GM23338 (cell line): ENCODE measurements at regions not wholly inside any gene's neighbourhood (a gene's known extent, or its start where the extent isn't known, plus 50 kb on each side); places are given as distances from the start of the nearest gene placed in this dataset.

ENCODE experiments used
- ATAC-seq: fragments of 200-7000 bp; cut with Tn5 transposase; 3 replicates; pipeline ENCODE4 v1.9.1; 2020
- DNase-seq: peaks from one replicate; pipeline ENCODE4 v3.0.0-alpha.2; 2015; ENCODE audit warnings: low spot score
- H2AFZ ChIP-seq: fragments of 200-600 bp; sonication (generic); 2 replicates; pipeline ENCODE4 v1.8.0; 2016; ENCODE audit warnings: antibody characterized with exemption, mild to moderate bottlenecking, moderate library complexity
- H3F3A ChIP-seq: fragments of 200-600 bp; sonication (generic); replicated peaks from 2 replicates; pipeline ENCODE4 v1.8.0; 2017; ENCODE audit warnings: antibody characterized with exemption, mixed run types, low read depth
- H3K27ac ChIP-seq: fragments of 200-600 bp; sonication (generic); 2 replicates; pipeline ENCODE4 v1.6.1; 2016; ENCODE audit warnings: low read depth
- H3K27me3 ChIP-seq: fragments of 200-600 bp; sonication (generic); 2 replicates; pipeline ENCODE4 v1.8.0; 2016; ENCODE audit warnings: mild to moderate bottlenecking, mixed run types, moderate library complexity; ENCODE audit not compliant: insufficient read depth
- H3K36me3 ChIP-seq: fragments of 200-600 bp; sonication (generic); 2 replicates; pipeline ENCODE4 v1.8.0; 2016; ENCODE audit warnings: mild to moderate bottlenecking; ENCODE audit not compliant: insufficient read depth
- H3K4me1 ChIP-seq: fragments of 200-600 bp; sonication (generic); 2 replicates; pipeline ENCODE4 v1.8.0; 2016; ENCODE audit warnings: mild to moderate bottlenecking, moderate library complexity; ENCODE audit not compliant: insufficient read depth
- H3K4me2 ChIP-seq: fragments of 200-600 bp; sonication (generic); 2 replicates; pipeline ENCODE4 v1.7.1; 2017; ENCODE audit warnings: mixed run types
- H3K4me3 ChIP-seq: fragments of 200-600 bp; sonication (generic); 2 replicates; pipeline ENCODE4 v1.6.1; 2016; ENCODE audit warnings: mixed run types
- H3K79me2 ChIP-seq: fragments of 200-600 bp; sonication (generic); replicated peaks from 2 replicates; pipeline ENCODE4 v1.8.0; 2017; ENCODE audit warnings: mild to moderate bottlenecking; ENCODE audit not compliant: insufficient read depth
- H3K9me2 ChIP-seq: fragments of 200-600 bp; sonication (generic); 2 replicates; pipeline ENCODE4 v1.8.0; 2017; ENCODE audit not compliant: insufficient read depth
- H4K20me1 ChIP-seq: fragments of 200-600 bp; sonication (generic); replicated peaks from 2 replicates; pipeline ENCODE4 v1.8.0; 2017; ENCODE audit warnings: mild to moderate bottlenecking; ENCODE audit not compliant: insufficient read depth
- H3K27ac Mint-ChIP-seq: 2 replicates; pipeline ENCODE4 v1.8.0; 2020; ENCODE audit warnings: inconsistent platforms, mild to moderate bottlenecking, moderate library complexity, mixed read lengths
- H3K27me3 Mint-ChIP-seq: 3 replicates; pipeline ENCODE4 v1.8.0; 2022; ENCODE audit warnings: low read depth, mild to moderate bottlenecking, moderate library complexity, mixed read lengths, inconsistent platforms; ENCODE audit not compliant: insufficient read depth, poor library complexity
- H3K36me3 Mint-ChIP-seq: 3 replicates; pipeline ENCODE4 v1.8.0; 2021; ENCODE audit warnings: low read depth, mild to moderate bottlenecking, inconsistent platforms, moderate library complexity, mixed read lengths
- H3K4me1 Mint-ChIP-seq: 3 replicates; pipeline ENCODE4 v1.8.0; 2020; ENCODE audit warnings: mild to moderate bottlenecking, inconsistent platforms, mixed read lengths
- H3K4me3 Mint-ChIP-seq: 3 replicates; pipeline ENCODE4 v1.8.0; 2021; ENCODE audit warnings: moderate library complexity, mild to moderate bottlenecking, inconsistent platforms, mixed read lengths
- H3K9me3 Mint-ChIP-seq: 3 replicates; pipeline ENCODE4 v1.8.0; 2020; ENCODE audit warnings: moderate library complexity, mild to moderate bottlenecking, inconsistent platforms, mixed read lengths
- CREB1 ChIP-seq: fragments of 250-450 bp; sonication (Bioruptor Pico); IDR thresholded peaks from 2 replicates; pipeline ENCODE4 v1.5.0; 2020; ENCODE audit warnings: low read depth, mild to moderate bottlenecking, moderate library complexity
- EZH2 ChIP-seq: fragments of 200-600 bp; sonication (generic); IDR thresholded peaks from one replicate; pipeline ENCODE4 v1.8.0; 2017; ENCODE audit warnings: antibody characterized with exemption, mild to moderate bottlenecking, low read depth; ENCODE audit not compliant: unreplicated experiment
- EZH2phosphoT487 ChIP-seq: fragments of 200-600 bp; sonication (generic); IDR thresholded peaks from one replicate; pipeline ENCODE4 v1.8.1; 2018; ENCODE audit warnings: antibody characterized with exemption; ENCODE audit not compliant: unreplicated experiment
- JUNB ChIP-seq: IDR thresholded peaks from one replicate; pipeline ENCODE4 v1.6.1; 2016; ENCODE audit warnings: antibody characterized with exemption; ENCODE audit not compliant: unreplicated experiment
- NANOG ChIP-seq: IDR thresholded peaks from 2 replicates; pipeline ENCODE4 v1.6.1; 2016; ENCODE audit warnings: antibody characterized with exemption, borderline replicate concordance
- POLR2AphosphoS5 ChIP-seq: IDR thresholded peaks from 2 replicates; pipeline ENCODE4 v1.6.1; 2016; ENCODE audit warnings: antibody characterized with exemption, low read depth
- REST ChIP-seq: IDR thresholded peaks from one replicate; pipeline ENCODE4 v1.6.1; 2018; ENCODE audit warnings: antibody characterized with exemption; ENCODE audit not compliant: unreplicated experiment
- STAT1 ChIP-seq: IDR thresholded peaks from one replicate; pipeline ENCODE4 v1.6.1; 2016; ENCODE audit warnings: antibody characterized with exemption; ENCODE audit not compliant: unreplicated experiment
- ZNF114 ChIP-seq: fragments of 250-450 bp; sonication (Bioruptor Pico); IDR thresholded peaks from 2 replicates; pipeline ENCODE4 v1.5.0; 2020; ENCODE audit warnings: mild to moderate bottlenecking, moderate library complexity
- ZNF331 ChIP-seq: fragments of 250-450 bp; sonication (Bioruptor Pico); IDR thresholded peaks from 2 replicates; pipeline ENCODE4 v1.5.0; 2020; ENCODE audit warnings: low read depth, mild to moderate bottlenecking, moderate library complexity
- ZNF462 ChIP-seq: fragments of 250-450 bp; sonication (Bioruptor Pico); IDR thresholded peaks from 2 replicates; pipeline ENCODE4 v1.5.0; 2020; ENCODE audit warnings: mild to moderate bottlenecking, moderate library complexity
- TF ChIP-seq, protein P1 (sequence below): IDR thresholded peaks from 2 replicates; pipeline ENCODE4 v1.6.1; 2016; ENCODE audit warnings: antibody characterized with exemption
- TF ChIP-seq, protein P2 (sequence below), 2 experiments: fragments of 200-600 bp in 1 of 2; sonication (generic) in 1 of 2; conservative IDR thresholded peaks; 2 replicates each; pipeline versions ENCODE4 v1.5.1 to v1.6.1; 2016 to 2017; ENCODE audit warnings: antibody characterized with exemption in 2 of 2, low read depth in 2 of 2, mild to moderate bottlenecking in 2 of 2, moderate library complexity in 1 of 2

GRCh38 chr2:234845602-234846590, 105.9 kb upstream of the SH3BP4 start:
- H3K36me3 ChIP-seq: no peaks in the 10 kb centered on the region
- no peak overlapping the region for H3K27ac ChIP-seq
- no peaks in the 10 kb centered on the region for H4K20me1 ChIP-seq
- no peak overlapping the region for H3K4me2 ChIP-seq
- no peak overlapping the region for H3K27ac Mint-ChIP-seq
- no peak overlapping the region for H3K4me3 Mint-ChIP-seq
- H2AFZ ChIP-seq: no peak overlapping the region
- peaks cover 16% of the 10 kb centered on the region for H3K4me1 Mint-ChIP-seq
- no peaks in the 10 kb centered on the region for H3K36me3 Mint-ChIP-seq
- no peak overlapping the region for H3K4me3 ChIP-seq
- no peaks in the 10 kb centered on the region for H3K79me2 ChIP-seq
- TF ChIP-seq ZNF331 (CRISPR knock-in tag) (no peak), POLR2AphosphoS5 (no peak), NANOG (no peak), ZNF462 (CRISPR knock-in tag) (no peak), REST (no peak), EZH2phosphoT487 (no peak), ZNF114 (CRISPR knock-in tag) (no peak), STAT1 (no peak), CREB1 (CRISPR knock-in tag) (no peak), JUNB (no peak), EZH2 (no peak)
- TF ChIP-seq, protein P1, sequence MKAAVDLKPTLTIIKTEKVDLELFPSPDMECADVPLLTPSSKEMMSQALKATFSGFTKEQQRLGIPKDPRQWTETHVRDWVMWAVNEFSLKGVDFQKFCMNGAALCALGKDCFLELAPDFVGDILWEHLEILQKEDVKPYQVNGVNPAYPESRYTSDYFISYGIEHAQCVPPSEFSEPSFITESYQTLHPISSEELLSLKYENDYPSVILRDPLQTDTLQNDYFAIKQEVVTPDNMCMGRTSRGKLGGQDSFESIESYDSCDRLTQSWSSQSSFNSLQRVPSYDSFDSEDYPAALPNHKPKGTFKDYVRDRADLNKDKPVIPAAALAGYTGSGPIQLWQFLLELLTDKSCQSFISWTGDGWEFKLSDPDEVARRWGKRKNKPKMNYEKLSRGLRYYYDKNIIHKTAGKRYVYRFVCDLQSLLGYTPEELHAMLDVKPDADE: no peak
- TF ChIP-seq, protein P2, sequence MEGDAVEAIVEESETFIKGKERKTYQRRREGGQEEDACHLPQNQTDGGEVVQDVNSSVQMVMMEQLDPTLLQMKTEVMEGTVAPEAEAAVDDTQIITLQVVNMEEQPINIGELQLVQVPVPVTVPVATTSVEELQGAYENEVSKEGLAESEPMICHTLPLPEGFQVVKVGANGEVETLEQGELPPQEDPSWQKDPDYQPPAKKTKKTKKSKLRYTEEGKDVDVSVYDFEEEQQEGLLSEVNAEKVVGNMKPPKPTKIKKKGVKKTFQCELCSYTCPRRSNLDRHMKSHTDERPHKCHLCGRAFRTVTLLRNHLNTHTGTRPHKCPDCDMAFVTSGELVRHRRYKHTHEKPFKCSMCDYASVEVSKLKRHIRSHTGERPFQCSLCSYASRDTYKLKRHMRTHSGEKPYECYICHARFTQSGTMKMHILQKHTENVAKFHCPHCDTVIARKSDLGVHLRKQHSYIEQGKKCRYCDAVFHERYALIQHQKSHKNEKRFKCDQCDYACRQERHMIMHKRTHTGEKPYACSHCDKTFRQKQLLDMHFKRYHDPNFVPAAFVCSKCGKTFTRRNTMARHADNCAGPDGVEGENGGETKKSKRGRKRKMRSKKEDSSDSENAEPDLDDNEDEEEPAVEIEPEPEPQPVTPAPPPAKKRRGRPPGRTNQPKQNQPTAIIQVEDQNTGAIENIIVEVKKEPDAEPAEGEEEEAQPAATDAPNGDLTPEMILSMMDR (conservative IDR thresholded peaks at IDR 0.05; ENCODE audit: low read depth in 2 of 2): no peak
- peaks cover 6% of the 10 kb centered on the region; the same call in 1 of the 2 replicates for H3K9me2 ChIP-seq
- H3F3A ChIP-seq: no peaks in the 10 kb centered on the region
- DNase-seq: no peak
- no peaks in the 10 kb centered on the region for H3K27me3 ChIP-seq
- no peaks in the 10 kb centered on the region for H3K4me1 ChIP-seq
- peaks cover 3% of the 10 kb centered on the region; the same call in 1 of the 3 replicates for H3K9me3 Mint-ChIP-seq
- ATAC-seq: no peak
- H3K27me3 Mint-ChIP-seq: peaks cover 5% of the 10 kb centered on the region
